ENCODE measurements at regions not wholly inside any gene's neighbourhood (a gene's known extent, or its start where the extent isn't known, plus 50 kb on each side); places are given as distances from the start of the nearest gene placed in this dataset.

DNA sequence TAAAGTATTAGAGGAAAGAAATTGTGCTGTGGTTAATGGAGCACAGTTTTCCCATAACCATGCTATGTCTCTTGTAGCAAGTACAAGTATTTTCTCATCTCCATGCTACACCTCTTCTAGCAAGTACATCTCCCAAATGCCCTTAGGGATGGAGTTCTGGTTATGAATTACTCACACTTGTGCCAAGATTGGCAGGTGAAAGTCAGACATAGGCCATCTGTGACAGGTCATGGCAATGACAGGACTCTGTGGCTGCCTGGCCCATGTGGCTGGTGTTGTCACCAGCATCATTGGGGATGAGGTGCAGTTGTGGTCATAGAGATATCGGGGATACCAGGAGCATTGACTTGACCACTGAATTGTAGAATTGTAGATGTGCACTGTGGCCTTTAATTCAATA, 310.2 kb downstream of the FAT4 start (continued):
- TF ChIP-seq, protein P1, sequence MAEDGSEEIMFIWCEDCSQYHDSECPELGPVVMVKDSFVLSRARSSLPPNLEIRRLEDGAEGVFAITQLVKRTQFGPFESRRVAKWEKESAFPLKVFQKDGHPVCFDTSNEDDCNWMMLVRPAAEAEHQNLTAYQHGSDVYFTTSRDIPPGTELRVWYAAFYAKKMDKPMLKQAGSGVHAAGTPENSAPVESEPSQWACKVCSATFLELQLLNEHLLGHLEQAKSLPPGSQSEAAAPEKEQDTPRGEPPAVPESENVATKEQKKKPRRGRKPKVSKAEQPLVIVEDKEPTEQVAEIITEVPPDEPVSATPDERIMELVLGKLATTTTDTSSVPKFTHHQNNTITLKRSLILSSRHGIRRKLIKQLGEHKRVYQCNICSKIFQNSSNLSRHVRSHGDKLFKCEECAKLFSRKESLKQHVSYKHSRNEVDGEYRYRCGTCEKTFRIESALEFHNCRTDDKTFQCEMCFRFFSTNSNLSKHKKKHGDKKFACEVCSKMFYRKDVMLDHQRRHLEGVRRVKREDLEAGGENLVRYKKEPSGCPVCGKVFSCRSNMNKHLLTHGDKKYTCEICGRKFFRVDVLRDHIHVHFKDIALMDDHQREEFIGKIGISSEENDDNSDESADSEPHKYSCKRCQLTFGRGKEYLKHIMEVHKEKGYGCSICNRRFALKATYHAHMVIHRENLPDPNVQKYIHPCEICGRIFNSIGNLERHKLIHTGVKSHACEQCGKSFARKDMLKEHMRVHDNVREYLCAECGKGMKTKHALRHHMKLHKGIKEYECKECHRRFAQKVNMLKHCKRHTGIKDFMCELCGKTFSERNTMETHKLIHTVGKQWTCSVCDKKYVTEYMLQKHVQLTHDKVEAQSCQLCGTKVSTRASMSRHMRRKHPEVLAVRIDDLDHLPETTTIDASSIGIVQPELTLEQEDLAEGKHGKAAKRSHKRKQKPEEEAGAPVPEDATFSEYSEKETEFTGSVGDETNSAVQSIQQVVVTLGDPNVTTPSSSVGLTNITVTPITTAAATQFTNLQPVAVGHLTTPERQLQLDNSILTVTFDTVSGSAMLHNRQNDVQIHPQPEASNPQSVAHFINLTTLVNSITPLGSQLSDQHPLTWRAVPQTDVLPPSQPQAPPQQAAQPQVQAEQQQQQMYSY (CRISPR knock-in tag; IDR thresholded peaks at IDR 0.05): no peak
- TF ChIP-seq, protein P2, sequence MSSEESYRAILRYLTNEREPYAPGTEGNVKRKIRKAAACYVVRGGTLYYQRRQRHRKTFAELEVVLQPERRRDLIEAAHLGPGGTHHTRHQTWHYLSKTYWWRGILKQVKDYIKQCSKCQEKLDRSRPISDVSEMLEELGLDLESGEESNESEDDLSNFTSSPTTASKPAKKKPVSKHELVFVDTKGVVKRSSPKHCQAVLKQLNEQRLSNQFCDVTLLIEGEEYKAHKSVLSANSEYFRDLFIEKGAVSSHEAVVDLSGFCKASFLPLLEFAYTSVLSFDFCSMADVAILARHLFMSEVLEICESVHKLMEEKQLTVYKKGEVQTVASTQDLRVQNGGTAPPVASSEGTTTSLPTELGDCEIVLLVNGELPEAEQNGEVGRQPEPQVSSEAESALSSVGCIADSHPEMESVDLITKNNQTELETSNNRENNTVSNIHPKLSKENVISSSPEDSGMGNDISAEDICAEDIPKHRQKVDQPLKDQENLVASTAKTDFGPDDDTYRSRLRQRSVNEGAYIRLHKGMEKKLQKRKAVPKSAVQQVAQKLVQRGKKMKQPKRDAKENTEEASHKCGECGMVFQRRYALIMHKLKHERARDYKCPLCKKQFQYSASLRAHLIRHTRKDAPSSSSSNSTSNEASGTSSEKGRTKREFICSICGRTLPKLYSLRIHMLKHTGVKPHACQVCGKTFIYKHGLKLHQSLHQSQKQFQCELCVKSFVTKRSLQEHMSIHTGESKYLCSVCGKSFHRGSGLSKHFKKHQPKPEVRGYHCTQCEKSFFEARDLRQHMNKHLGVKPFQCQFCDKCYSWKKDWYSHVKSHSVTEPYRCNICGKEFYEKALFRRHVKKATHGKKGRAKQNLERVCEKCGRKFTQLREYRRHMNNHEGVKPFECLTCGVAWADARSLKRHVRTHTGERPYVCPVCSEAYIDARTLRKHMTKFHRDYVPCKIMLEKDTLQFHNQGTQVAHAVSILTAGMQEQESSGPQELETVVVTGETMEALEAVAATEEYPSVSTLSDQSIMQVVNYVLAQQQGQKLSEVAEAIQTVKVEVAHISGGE (CRISPR knock-in tag; IDR thresholded peaks at IDR 0.05): no peak
- no peak for TF ChIP-seq EZH2 (IDR thresholded peaks at IDR 0.05; ENCODE audit: borderline replicate concordance, control insufficient read depth, low read depth, low read length)
- TF ChIP-seq FOXK2 (IDR thresholded peaks at IDR 0.05): no peak
- TF ChIP-seq GATAD2B (conservative IDR thresholded peaks at IDR 0.05; ENCODE audit: low read depth): no peak
- TF ChIP-seq, protein P3, sequence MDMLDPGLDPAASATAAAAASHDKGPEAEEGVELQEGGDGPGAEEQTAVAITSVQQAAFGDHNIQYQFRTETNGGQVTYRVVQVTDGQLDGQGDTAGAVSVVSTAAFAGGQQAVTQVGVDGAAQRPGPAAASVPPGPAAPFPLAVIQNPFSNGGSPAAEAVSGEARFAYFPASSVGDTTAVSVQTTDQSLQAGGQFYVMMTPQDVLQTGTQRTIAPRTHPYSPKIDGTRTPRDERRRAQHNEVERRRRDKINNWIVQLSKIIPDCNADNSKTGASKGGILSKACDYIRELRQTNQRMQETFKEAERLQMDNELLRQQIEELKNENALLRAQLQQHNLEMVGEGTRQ (IDR thresholded peaks at IDR 0.05; ENCODE audit: borderline replicate concordance, low read depth, low read length): no peak
- TF ChIP-seq, protein P4, sequence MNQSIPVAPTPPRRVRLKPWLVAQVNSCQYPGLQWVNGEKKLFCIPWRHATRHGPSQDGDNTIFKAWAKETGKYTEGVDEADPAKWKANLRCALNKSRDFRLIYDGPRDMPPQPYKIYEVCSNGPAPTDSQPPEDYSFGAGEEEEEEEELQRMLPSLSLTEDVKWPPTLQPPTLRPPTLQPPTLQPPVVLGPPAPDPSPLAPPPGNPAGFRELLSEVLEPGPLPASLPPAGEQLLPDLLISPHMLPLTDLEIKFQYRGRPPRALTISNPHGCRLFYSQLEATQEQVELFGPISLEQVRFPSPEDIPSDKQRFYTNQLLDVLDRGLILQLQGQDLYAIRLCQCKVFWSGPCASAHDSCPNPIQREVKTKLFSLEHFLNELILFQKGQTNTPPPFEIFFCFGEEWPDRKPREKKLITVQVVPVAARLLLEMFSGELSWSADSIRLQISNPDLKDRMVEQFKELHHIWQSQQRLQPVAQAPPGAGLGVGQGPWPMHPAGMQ (IDR thresholded peaks at IDR 0.05; ENCODE audit: borderline replicate concordance): no peak
